GM20000 (cell line): ENCODE measurements at regions not wholly inside any gene's neighbourhood (a gene's known extent, or its start where the extent isn't known, plus 50 kb on each side); places are given as distances from the start of the nearest gene placed in this dataset.

Experiments used
- DNase-seq: peaks from one replicate; pipeline ENCODE4 v3.0.0; 2012; ENCODE audit warnings: low spot score
- TF ChIP-seq, protein P1 (sequence below): IDR thresholded peaks from 2 replicates; pipeline ENCODE4 v1.5.1; 2012; ENCODE audit warnings: mild to moderate bottlenecking, control low read depth; ENCODE audit errors: extremely low read depth, missing control alignments

DNA sequence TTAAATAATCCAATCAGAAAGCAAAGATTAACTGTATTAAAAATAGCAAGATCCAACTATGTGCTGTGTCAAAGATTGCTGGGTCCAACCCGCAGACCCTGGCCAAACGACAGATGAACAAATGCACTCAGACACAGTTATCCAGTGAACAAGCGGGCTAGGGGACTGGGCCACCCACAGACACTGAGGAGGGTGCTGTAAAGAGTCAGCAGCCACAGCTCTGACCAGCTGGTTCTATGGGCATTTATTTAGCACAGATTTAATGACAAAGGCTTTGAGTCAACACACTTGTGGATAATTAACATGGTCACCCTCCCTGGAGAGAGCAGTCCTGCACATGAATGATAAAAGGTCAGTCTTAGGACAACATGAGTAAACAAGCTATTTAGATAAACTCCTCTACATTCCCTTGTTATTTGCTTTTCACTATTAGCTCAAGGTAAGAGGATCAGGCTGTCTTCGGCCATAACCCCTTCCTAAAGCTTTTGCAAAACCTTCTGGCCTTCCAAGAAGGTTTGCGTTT is 424.9 kb downstream of the HINT1 start:
- TF ChIP-seq, protein P1, sequence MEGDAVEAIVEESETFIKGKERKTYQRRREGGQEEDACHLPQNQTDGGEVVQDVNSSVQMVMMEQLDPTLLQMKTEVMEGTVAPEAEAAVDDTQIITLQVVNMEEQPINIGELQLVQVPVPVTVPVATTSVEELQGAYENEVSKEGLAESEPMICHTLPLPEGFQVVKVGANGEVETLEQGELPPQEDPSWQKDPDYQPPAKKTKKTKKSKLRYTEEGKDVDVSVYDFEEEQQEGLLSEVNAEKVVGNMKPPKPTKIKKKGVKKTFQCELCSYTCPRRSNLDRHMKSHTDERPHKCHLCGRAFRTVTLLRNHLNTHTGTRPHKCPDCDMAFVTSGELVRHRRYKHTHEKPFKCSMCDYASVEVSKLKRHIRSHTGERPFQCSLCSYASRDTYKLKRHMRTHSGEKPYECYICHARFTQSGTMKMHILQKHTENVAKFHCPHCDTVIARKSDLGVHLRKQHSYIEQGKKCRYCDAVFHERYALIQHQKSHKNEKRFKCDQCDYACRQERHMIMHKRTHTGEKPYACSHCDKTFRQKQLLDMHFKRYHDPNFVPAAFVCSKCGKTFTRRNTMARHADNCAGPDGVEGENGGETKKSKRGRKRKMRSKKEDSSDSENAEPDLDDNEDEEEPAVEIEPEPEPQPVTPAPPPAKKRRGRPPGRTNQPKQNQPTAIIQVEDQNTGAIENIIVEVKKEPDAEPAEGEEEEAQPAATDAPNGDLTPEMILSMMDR = no peak

DNA sequence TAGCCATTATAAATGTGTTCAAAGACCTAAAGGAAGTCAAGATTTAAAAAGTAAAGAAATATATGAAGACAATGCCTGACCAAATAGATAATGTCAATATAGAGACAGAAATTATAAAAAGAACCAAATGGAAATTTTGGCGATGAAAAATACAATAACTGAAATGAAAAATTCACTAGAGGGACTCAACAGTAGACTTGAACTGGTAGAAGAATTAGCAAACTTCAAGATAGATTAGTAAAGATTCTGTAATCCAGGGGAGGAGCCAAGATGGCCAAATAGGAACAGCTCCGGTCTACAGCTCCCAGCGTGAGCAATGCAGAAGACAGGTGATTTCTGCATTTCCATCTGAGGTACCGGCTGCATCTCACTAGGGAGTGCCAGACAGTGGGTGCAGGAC is 433.2 kb downstream of the HINT1 start:
- TF ChIP-seq, protein P1 = no peak
- no peak for DNase-seq

More for the DNA sequence above, 424.9 kb downstream of the HINT1 start:
- DNase-seq = no peak

DNA sequence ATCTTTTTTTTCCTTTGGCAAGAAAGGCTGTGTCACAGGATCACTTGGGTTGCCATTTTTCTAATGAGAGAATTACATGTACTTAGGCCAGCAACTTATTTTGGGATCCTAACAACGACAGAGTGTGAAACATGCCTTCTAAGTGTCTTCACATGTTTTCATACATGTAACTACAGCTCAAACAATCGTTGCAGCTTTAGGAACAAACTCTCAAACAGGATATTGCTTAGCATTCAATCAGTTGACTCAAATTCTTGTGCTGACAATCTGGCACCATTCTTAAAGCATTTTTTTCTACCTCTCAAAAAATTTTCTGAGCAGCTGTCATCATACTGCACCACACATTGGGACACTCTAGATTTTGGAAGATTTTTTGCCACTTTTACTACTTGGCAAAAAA is 435.5 kb downstream of the HINT1 start:
- TF ChIP-seq, protein P1 = no peak
- no peak for DNase-seq

DNA sequence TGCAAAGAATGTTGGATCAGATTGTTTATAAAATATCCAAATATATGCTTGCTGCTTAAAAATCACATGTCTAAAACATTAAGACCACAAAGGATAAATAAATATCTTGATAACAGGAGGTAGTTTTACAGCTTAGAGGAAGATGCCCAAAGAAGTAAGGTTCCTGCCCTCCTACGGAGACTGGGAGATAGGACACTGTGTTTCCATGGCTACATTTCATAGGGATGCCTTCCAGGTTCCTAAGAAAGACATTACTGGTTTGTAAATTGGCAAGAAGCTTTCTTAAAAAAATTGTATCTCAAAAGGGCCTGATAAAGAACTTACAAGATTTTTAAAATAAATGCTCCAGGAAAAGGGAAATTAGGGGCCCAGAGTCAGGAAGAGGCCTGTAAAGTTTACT is 437.2 kb downstream of the HINT1 start:
- no peak for DNase-seq
- TF ChIP-seq, protein P1 = no peak

DNA sequence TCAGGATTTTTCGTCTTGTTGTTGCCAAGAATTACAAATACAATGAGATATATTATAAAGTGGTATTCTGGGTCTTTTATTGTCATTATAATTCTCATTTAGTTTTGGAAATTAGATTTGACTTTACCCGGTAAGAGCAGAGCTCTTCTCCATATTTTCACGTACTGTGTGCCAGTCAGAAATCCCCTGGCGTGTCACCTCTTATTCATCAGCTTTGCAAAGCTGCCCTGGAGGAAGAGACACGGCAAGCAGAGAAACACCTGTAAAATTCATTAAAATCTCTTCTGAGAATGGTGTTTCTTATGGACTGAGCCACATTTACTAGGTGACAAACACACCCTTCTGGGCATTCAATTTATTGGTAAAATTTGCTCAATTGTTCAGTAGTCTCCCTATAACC is 440.4 kb downstream of the HINT1 start:
- DNase-seq = no peak

DNA sequence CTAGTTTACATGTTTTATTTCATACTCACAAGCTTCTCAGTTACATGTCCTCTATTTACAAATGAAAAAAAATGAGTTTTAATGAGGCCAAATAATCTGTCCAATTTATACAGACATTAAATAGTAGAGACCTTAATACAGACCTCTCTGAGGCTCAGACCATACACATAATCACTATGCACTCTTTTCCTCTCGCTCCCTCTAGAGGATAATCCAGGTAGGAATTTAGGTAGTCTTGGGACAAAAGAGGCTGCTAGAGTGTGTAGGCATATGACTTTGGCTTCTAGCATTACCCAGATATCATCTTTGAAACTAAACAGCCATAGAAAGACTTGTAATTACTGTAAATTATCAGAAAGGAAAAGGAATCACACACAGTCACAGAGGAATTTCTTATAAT is 444.7 kb downstream of the HINT1 start:
- no peak for DNase-seq

More for the DNA sequence above, 440.4 kb downstream of the HINT1 start:
- TF ChIP-seq, protein P1 = no peak

DNA sequence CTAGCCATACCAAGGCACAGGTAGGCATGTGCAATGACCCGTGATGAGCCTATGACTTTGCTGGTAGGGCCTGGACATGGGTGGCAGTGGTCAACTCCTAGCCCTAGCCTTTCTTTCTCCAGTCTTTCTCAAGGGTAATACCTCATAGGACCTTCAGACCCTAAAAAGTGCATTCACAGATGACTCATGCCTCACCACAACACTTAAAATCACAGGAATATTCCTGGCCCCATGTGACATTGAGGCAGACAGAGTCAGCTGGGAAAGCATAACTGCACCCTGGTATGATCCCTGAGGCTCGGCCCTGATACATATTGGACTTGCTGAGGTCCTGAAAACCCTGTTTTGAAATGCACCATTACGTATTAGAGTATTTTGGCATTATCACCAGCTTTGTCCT is 449.5 kb downstream of the HINT1 start:
- DNase-seq = no peak
- TF ChIP-seq, protein P1 = no peak

More for the DNA sequence above, 444.7 kb downstream of the HINT1 start:
- TF ChIP-seq, protein P1 = no peak
